ENCODE measurements at regions not wholly inside any gene's neighbourhood (a gene's known extent, or its start where the extent isn't known, plus 50 kb on each side); places are given as distances from the start of the nearest gene placed in this dataset.

GRCh38 chr13:37313372-37313771, 207.9 kb upstream of the CSNK1A1L start:
- no peaks in the 10 kb centered on the region for H3K36me3 ChIP-seq (replicated peaks in 1 of 2)
- no peak overlapping the region for H3K27ac ChIP-seq
- H3K4me1 ChIP-seq (replicated peaks in 1 of 2), result no peaks in the 10 kb centered on the region
- TF ChIP-seq, protein P1, sequence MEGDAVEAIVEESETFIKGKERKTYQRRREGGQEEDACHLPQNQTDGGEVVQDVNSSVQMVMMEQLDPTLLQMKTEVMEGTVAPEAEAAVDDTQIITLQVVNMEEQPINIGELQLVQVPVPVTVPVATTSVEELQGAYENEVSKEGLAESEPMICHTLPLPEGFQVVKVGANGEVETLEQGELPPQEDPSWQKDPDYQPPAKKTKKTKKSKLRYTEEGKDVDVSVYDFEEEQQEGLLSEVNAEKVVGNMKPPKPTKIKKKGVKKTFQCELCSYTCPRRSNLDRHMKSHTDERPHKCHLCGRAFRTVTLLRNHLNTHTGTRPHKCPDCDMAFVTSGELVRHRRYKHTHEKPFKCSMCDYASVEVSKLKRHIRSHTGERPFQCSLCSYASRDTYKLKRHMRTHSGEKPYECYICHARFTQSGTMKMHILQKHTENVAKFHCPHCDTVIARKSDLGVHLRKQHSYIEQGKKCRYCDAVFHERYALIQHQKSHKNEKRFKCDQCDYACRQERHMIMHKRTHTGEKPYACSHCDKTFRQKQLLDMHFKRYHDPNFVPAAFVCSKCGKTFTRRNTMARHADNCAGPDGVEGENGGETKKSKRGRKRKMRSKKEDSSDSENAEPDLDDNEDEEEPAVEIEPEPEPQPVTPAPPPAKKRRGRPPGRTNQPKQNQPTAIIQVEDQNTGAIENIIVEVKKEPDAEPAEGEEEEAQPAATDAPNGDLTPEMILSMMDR (IDR thresholded peaks at IDR 0.05), result no peak
- TF ChIP-seq POLR2A (IDR thresholded peaks at IDR 0.05), result no peak
- intact Hi-C loops (cut with DNase I), result no loop called here
- no peak for DNase-seq
- no peaks in the 10 kb centered on the region for H3K9me3 ChIP-seq (replicated peaks in 1 of 3)
- no peaks in the 10 kb centered on the region for H3K27me3 ChIP-seq
- WGBS, 4 donors, result 60 to 69% (median 66%) methylated on average over 2 of the region's 2 CpGs
- no peak overlapping the region for H3K4me3 ChIP-seq

GRCh38 chr13:37306778-37307544, 201.5 kb upstream of the CSNK1A1L start:
- TF ChIP-seq, protein P1 (IDR thresholded peaks at IDR 0.05), result no peak
- no peak for TF ChIP-seq POLR2A (IDR thresholded peaks at IDR 0.05)
- no peak overlapping the region for H3K27ac ChIP-seq
- H3K36me3 ChIP-seq (replicated peaks in 1 of 2), result no peaks in the 10 kb centered on the region
- no peaks in the 10 kb centered on the region for H3K27me3 ChIP-seq
- no peak overlapping the region for H3K4me3 ChIP-seq
- no peaks in the 10 kb centered on the region for H3K9me3 ChIP-seq (replicated peaks in 1 of 3)
- H3K4me1 ChIP-seq (replicated peaks in 1 of 2), result no peaks in the 10 kb centered on the region
- WGBS, 4 donors, result 73 to 76% (median 74%) methylated on average over 4 of the region's 4 CpGs
- intact Hi-C loops (cut with DNase I), result no loop called here
- DNase-seq, result no peak

DNA sequence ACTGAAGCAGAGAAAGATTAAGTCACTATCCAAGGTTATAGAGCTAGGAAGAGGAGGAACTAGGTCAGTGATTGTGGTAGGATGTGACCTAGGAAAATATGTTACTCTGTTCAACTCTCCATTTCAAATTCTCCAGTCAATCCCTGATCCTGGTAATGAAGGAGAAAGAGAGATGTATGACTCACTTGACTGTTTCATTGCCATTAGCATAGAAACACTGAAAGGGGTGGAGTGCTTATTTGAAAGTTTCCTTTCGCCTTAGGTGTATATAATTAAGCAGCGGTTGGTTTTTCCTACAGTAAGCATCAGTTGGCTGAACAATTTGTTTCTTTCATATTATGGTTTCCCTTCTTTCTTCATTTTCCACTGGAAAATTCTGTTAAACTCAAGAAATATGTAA, 198.1 kb upstream of the CSNK1A1L start:
- Histone ChIP-seq H3K27ac (no peak overlapping the region), H3K4me1 (replicated peaks in 1 of 2) (no peaks in the 10 kb centered on the region), H3K27me3 (no peaks in the 10 kb centered on the region), H3K4me3 (no peak overlapping the region), H3K9me3 (replicated peaks in 1 of 3) (no peaks in the 10 kb centered on the region), H3K36me3 (replicated peaks in 1 of 2) (no peaks in the 10 kb centered on the region)
- WGBS, 4 donors, result 83 to 93% (median 90%) methylated on average over 2 of the region's 2 CpGs
- DNase-seq, result no peak
- intact Hi-C loops (cut with DNase I), result no loop called here
- TF ChIP-seq, protein P1 (IDR thresholded peaks at IDR 0.05), result no peak
- TF ChIP-seq POLR2A (IDR thresholded peaks at IDR 0.05), result no peak

- no peak for DNase-seq
- no peaks in the 10 kb centered on the region for H3K9me3 ChIP-seq (replicated peaks in 1 of 3)
- intact Hi-C loops (cut with DNase I), result no loop called here
- H3K36me3 ChIP-seq (replicated peaks in 1 of 2), result no peaks in the 10 kb centered on the region
- 62 to 76% (median 70%) methylated on average over 1 of the region's 1 CpG for WGBS, 4 donors
- H3K27me3 ChIP-seq, result no peaks in the 10 kb centered on the region
- H3K4me1 ChIP-seq (replicated peaks in 1 of 2), result no peaks in the 10 kb centered on the region
- TF ChIP-seq, protein P1 (IDR thresholded peaks at IDR 0.05), result no peak
- TF ChIP-seq POLR2A (IDR thresholded peaks at IDR 0.05), result no peak
- H3K27ac ChIP-seq, result no peak overlapping the region
- no peak overlapping the region for H3K4me3 ChIP-seq
Observed at GRCh38 chr13:37302686-37303085, 197.2 kb upstream of the CSNK1A1L start.
